T-helper 17 cell (primary cell): ENCODE measurements at regions not wholly inside any gene's neighbourhood (a gene's known extent, or its start where the extent isn't known, plus 50 kb on each side); places are given as distances from the start of the nearest gene placed in this dataset.

Experiments used
- ATAC-seq: fragments of 150-1000 bp; cut with Tn5 transposase; 2 replicates; pipeline ENCODE4 v1.10.0; 2021; ENCODE audit warnings: mild to moderate bottlenecking, moderate library complexity
- DNase-seq, 3 donors: peaks; one replicate each; pipeline versions ENCODE4 v3.0.0 to v3.0.0-alpha.2; 2020 to 2021
- H3K9me3 ChIP-seq: one replicate; pipeline ENCODE4 v1.7.0; 2013; ENCODE audit warnings: low read length, mild to moderate bottlenecking; ENCODE audit not compliant: control insufficient read depth, poor library complexity, severe bottlenecking
- H3K27ac Mint-ChIP-seq: one replicate; pipeline ENCODE4 v1.8.0; 2022; ENCODE audit warnings: mild to moderate bottlenecking, moderate library complexity, mixed read lengths
- H3K27me3 Mint-ChIP-seq: one replicate; pipeline ENCODE4 v1.8.0; 2022; ENCODE audit warnings: mixed read lengths
- H3K36me3 Mint-ChIP-seq: one replicate; pipeline ENCODE4 v1.8.0; 2022; ENCODE audit warnings: low read depth, mixed read lengths
- H3K4me1 Mint-ChIP-seq: one replicate; pipeline ENCODE4 v1.8.0; 2022; ENCODE audit warnings: mild to moderate bottlenecking, mixed read lengths
- H3K4me3 Mint-ChIP-seq: one replicate; pipeline ENCODE4 v1.8.0; 2022; ENCODE audit warnings: mild to moderate bottlenecking, moderate library complexity, mixed read lengths

DNA sequence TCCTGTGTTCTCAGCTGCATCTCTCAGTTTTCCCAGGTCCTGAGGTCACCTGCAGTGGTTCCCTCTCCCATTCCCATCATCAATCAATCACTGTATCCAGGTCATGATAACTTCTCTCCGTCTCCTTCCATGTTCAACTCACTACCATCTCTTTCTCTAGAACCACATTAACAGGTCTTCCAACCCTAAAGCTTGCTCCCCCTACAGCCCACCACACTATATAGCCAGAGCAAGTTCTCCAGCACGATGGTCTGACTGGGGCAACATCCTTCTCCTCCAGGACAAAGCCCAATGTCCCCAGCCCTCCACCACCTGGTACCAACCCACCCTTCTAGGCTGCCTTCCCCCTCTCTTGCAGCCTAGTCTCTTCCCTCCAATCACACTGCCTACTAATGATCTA lies 241.6 kb downstream of the CDK5RAP2 start:
- no peak overlapping the region for H3K4me3 Mint-ChIP-seq
- H3K36me3 Mint-ChIP-seq: no peaks in the 10 kb centered on the region
- H3K4me1 Mint-ChIP-seq: no peaks in the 10 kb centered on the region
- H3K9me3 ChIP-seq: no peaks in the 10 kb centered on the region
- DNase-seq (no peak), ATAC-seq (no peak)
- no peak overlapping the region for H3K27ac Mint-ChIP-seq
- peaks cover 19% of the 10 kb centered on the region for H3K27me3 Mint-ChIP-seq

DNA sequence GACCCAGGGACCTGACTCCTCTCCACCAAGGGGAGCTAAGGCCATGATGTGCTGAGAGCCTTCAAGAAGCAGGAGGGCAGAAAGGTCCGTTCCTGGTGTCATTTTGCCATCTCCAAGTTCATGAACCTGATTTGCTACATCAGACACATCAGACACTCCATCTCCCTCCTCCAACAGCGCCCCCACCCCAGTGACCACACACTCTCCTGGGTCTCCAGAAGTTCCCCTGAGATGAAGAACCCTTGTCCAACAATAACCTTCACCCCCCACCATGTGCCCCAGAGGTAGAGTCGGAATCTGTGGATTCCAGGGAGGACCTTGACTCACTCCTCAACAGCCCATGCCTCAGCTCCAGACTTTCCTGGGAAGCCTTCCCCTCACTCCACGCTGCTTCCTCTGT lies 242.8 kb downstream of the CDK5RAP2 start:
- Mint-ChIP-seq H3K4me1 (no peaks in the 10 kb centered on the region), H3K27me3 (peaks cover 19% of the 10 kb centered on the region), H3K36me3 (no peaks in the 10 kb centered on the region), H3K27ac (no peak overlapping the region), H3K4me3 (no peak overlapping the region)
- no peak for ATAC-seq
- no peak for DNase-seq
- H3K9me3 ChIP-seq: no peaks in the 10 kb centered on the region

DNA sequence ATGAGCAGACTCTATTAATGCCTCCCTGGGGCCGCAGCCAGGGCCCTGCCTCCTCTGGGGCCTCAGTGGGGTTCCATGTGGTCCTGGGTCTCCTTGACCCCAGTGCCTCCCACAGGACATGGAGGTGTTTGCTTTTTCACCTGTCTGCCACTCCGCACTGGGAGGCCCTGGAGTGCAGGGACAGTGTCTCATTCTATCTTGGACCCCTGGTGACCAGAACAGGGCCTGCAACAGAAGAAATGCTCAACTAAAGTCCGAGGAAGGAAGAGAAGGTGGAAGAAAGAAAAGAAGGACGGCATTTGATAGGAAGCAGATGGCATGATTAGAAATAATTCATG lies 243.2 kb downstream of the CDK5RAP2 start:
- no peak overlapping the region for H3K27ac Mint-ChIP-seq
- no peaks in the 10 kb centered on the region for H3K9me3 ChIP-seq
- H3K36me3 Mint-ChIP-seq: no peaks in the 10 kb centered on the region
- H3K4me1 Mint-ChIP-seq: no peaks in the 10 kb centered on the region
- DNase-seq: no peak
- H3K27me3 Mint-ChIP-seq: peaks cover 19% of the 10 kb centered on the region
- ATAC-seq: no peak
- H3K4me3 Mint-ChIP-seq: no peak overlapping the region

DNA sequence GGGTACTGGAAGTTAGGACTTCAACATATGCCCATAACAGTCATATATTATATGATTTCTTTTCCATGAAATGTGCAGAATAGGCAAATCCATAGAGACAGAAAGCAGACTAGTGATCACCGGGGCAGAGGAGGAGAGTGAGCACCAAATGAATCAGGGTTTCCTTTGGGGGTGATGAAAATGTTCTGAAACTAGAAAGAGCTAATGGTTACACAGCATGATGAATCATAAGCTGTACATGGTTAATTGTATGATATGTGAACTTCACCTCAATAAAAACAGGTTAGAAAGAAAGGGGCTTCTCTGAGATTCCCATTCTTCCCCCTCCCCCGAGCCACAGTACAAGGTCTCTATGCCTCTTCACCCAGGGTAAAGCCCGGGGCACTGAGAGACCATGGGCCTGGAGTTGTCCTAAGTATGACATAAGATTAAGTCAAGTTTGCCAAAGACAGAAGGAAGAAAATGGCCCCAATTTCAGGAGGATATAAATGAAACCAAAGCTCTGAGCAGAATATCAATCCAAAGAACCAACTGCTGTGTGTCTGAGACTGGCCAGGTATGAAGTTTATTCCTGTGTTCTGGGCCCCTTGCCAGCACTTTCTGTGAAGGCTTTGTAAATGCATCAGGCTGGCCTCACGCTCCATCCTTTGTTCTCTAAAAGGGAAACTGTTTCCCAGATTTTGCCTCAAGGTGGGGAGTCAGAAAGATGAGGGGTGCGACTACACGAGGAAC lies 243.8 kb downstream of the CDK5RAP2 start:
- Mint-ChIP-seq H3K27ac (no peak overlapping the region), H3K4me1 (no peaks in the 10 kb centered on the region), H3K36me3 (no peaks in the 10 kb centered on the region), H3K27me3 (peaks cover 19% of the 10 kb centered on the region), H3K4me3 (no peak overlapping the region)
- no peaks in the 10 kb centered on the region for H3K9me3 ChIP-seq
- ATAC-seq (no peak), DNase-seq (no peak)

DNA sequence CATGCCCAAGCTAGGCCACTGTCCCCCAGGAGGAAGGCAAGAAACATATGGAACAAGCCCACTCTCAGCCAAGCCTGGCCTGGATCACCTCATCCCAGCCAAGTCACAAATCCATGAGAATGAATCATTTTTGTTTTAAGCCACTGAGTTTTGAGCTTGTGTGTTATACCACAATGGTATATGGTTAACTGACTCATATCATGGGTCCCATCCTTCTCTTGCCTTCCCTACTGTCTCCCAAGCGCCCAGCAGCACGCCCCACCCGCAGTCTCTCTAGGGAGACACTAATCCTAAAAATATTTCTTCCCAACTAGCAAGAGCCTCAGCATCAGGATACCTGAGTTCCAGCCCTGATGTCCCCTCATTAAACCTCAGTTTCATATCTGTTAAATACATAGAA lies 248.1 kb downstream of the CDK5RAP2 start:
- Mint-ChIP-seq H3K27ac (no peak overlapping the region), H3K36me3 (no peaks in the 10 kb centered on the region), H3K4me3 (no peak overlapping the region), H3K27me3 (peaks cover 14% of the 10 kb centered on the region), H3K4me1 (no peaks in the 10 kb centered on the region)
- no peak for ATAC-seq
- no peak for DNase-seq
- no peaks in the 10 kb centered on the region for H3K9me3 ChIP-seq

DNA sequence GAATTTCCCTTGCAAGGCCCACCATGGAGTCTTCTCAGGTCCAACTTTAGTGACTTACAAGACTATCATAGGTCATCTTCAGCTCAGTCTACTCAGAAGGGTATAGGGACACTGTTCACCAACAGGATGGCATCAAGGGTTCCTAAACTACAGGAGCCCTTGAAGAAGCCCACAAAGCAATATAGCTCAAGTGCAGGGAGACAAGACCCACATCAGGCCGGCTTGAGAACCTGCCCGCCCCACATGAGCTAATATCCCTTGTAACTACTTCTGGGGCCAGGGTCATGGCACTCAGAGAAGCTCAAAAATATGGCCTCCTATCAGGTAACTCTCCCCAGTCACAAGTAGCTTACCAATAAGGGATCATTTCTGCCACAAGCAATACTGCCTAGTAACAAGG lies 249.9 kb downstream of the CDK5RAP2 start:
- Mint-ChIP-seq H3K36me3 (no peaks in the 10 kb centered on the region), H3K27ac (no peak overlapping the region), H3K4me3 (no peak overlapping the region), H3K27me3 (peaks cover 8% of the 10 kb centered on the region), H3K4me1 (no peaks in the 10 kb centered on the region)
- no peak for DNase-seq
- ATAC-seq: no peak
- H3K9me3 ChIP-seq: no peaks in the 10 kb centered on the region

DNA sequence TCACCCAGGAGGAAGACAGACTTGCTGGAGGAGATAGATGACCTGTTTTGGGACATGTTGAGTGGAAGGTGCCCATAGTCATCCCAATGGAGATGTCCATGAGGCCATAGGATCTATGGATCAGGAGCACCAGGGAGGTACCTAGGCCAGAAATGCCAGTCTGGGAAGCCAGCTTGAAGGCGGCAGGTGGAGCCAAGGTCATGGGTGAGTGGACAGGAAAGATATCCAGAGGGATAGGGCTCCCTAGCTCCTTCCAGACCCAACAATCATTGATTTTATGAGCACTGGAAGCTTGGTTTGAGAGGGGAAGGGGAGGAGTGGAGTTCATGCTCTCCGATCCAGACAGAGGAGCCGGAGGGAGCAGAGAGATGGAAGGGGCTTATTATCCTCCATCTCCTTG lies 252.6 kb downstream of the CDK5RAP2 start:
- Mint-ChIP-seq H3K27me3 (no peaks in the 10 kb centered on the region), H3K4me1 (no peaks in the 10 kb centered on the region), H3K36me3 (no peaks in the 10 kb centered on the region), H3K4me3 (no peak overlapping the region), H3K27ac (no peak overlapping the region)
- DNase-seq (no peak), ATAC-seq (no peak)
- H3K9me3 ChIP-seq: no peaks in the 10 kb centered on the region

DNA sequence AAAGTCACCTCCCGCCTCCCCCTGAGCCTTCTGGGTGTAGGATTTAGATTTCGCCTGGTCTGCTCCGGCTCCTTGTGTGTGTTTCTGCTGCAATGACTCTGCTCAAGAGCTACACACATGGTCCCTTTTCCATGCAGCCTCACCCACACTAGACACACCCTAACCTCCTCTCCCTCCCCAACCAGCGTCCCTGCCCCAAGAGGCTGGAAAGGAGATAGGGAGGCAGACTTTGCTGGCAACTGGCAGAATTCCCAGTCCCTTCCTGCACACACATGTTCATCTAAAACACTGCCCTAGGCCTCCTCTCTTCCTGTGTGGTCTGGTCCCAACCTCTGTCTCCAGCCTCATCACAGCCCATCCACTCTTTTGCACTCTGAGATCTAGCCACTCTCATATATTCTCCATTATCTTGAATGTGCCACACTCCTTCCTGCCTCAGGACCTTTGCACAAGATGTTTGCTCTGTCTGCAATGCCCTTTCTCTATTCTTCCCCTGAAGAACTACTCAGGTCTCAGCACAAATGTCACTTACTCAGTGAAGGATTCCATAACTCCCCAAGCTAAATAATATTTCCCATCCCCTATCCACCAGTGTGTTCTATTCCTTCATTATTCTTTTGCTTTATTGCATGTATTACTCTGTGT lies 253.8 kb downstream of the CDK5RAP2 start:
- DNase-seq (no peak), ATAC-seq (no peak)
- H3K9me3 ChIP-seq: no peaks in the 10 kb centered on the region
- no peak overlapping the region for H3K27ac Mint-ChIP-seq
- H3K36me3 Mint-ChIP-seq: no peaks in the 10 kb centered on the region
- no peaks in the 10 kb centered on the region for H3K4me1 Mint-ChIP-seq
- H3K27me3 Mint-ChIP-seq: no peaks in the 10 kb centered on the region
- H3K4me3 Mint-ChIP-seq: no peak overlapping the region

DNA sequence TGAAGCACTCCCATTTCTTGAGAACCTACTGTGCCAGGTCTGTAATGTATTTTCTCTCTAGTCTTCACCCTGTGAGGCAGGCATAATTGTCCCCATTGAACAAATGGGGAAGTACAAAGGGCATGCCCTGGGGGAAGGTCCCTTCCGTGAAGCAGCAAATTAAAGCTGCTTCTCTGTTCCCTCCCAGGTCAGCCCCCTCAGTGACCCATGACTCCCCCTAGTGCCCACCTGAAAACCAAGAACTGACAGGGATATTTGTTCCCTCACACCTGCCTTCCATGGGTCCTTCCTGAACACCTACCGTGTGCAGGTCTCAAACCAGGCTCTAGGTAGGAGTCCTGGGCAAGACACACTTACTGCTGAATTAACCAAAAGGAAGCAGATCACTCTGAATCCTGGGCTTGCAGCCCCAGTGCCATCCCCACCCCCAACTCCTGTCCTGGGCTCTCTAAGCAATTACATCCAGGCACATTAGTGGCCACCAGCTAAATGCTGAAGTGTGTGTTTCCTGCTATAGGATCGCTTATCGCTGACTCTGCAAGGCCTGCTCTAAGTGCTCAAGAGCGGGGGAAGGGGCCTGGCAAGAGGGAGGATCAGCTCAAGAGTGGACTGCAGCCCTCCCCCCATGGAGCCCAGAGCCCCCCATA lies 254.8 kb downstream of the CDK5RAP2 start:
- no peaks in the 10 kb centered on the region for H3K4me1 Mint-ChIP-seq
- DNase-seq (no peak), ATAC-seq (no peak)
- H3K27me3 Mint-ChIP-seq: no peaks in the 10 kb centered on the region
- H3K4me3 Mint-ChIP-seq: no peak overlapping the region
- no peaks in the 10 kb centered on the region for H3K36me3 Mint-ChIP-seq
- no peaks in the 10 kb centered on the region for H3K9me3 ChIP-seq
- no peak overlapping the region for H3K27ac Mint-ChIP-seq

DNA sequence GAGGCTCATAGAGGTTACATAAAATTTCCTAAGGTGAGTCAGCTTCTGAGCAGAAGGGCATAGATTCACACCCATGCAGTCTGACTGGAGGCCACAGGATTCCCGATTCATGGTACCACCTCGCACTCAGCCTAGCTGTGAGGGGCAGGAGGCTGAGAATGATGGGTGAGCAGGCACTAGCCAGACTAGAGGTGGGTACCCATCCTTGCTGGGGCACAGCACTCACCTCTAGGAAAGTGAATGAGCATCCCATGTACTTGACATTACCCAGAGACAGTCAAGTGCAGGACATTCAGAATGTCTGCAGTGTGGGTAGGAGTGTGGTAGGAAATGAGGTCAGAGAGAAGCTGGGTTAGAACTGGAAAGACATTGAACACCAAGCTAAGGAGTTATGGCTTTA lies 255.5 kb downstream of the CDK5RAP2 start:
- no peak overlapping the region for H3K4me3 Mint-ChIP-seq
- DNase-seq (no peak), ATAC-seq (no peak)
- no peaks in the 10 kb centered on the region for H3K4me1 Mint-ChIP-seq
- H3K9me3 ChIP-seq: no peaks in the 10 kb centered on the region
- H3K36me3 Mint-ChIP-seq: no peaks in the 10 kb centered on the region
- no peak overlapping the region for H3K27ac Mint-ChIP-seq
- H3K27me3 Mint-ChIP-seq: no peaks in the 10 kb centered on the region

DNA sequence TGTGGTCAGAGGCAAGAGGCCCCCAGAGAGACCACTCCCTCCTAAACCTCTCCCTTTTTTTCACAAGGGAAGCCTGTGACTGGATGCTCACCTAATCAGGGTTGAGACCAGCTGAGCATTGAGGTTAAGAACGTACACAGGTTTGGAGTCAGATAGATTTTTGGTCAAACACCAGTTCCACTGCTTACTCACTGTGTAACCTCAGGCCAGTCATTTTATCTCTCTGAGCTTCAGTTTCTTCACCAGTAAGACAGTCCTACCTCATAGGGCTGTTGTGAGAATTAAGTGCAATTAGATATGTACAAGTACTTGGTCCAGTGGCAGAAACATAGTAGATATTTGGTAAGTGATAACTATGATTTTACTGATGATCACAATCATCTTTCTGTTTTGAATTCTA lies 256.8 kb downstream of the CDK5RAP2 start:
- peaks cover 6% of the 10 kb centered on the region for H3K27me3 Mint-ChIP-seq
- H3K9me3 ChIP-seq: no peaks in the 10 kb centered on the region
- DNase-seq (no peak), ATAC-seq (no peak)
- H3K27ac Mint-ChIP-seq: no peak overlapping the region
- H3K36me3 Mint-ChIP-seq: no peaks in the 10 kb centered on the region
- H3K4me3 Mint-ChIP-seq: no peak overlapping the region
- no peaks in the 10 kb centered on the region for H3K4me1 Mint-ChIP-seq

DNA sequence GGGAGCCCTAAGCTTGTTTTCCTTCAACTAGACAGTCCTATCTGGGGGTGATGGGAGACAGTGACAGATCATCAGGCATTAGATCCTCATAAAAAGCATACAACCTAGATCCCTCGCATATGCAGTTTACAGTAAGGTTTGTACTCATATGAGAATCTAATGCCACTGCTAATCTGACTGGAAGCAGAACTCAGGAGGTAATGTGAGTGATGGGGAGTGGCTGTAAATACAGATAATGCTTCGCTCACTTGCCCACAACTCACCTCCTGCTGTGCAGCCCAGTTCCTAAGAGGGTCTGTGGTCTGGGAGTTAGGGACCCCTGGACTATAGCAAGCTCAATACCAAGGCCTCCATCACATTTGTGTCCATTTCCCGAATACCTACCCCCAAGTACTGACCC lies 260.5 kb downstream of the CDK5RAP2 start:
- ATAC-seq (no peak), DNase-seq (no peak)
- Mint-ChIP-seq H3K4me3 (no peak overlapping the region), H3K4me1 (no peaks in the 10 kb centered on the region), H3K36me3 (peaks cover 2% of the 10 kb centered on the region), H3K27ac (no peak overlapping the region), H3K27me3 (peaks cover 14% of the 10 kb centered on the region)
- no peaks in the 10 kb centered on the region for H3K9me3 ChIP-seq

DNA sequence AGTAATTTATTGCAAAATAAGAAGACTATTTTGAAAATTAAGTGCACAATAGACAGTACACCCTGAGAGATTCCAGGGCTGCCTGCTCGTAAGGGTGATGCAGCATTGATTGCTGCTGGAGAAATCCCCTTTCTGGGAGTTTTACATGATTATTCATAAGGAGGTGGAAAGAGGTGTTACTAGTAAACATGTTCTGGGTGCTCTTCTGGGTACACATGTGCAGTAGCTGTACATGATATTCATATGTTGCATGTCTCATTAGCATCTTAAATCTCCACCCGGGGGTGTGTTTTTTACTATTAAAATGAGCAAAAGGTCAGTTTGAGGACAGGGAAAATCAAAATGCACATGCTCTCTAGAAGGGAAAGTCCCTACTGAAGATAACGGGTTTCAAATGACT lies 264.8 kb downstream of the CDK5RAP2 start:
- no peak for DNase-seq
- no peak for ATAC-seq
- H3K36me3 Mint-ChIP-seq: peaks cover 2% of the 10 kb centered on the region
- H3K4me1 Mint-ChIP-seq: no peaks in the 10 kb centered on the region
- peaks cover 14% of the 10 kb centered on the region for H3K27me3 Mint-ChIP-seq
- no peak overlapping the region for H3K4me3 Mint-ChIP-seq
- H3K9me3 ChIP-seq: no peaks in the 10 kb centered on the region
- H3K27ac Mint-ChIP-seq: no peak overlapping the region

DNA sequence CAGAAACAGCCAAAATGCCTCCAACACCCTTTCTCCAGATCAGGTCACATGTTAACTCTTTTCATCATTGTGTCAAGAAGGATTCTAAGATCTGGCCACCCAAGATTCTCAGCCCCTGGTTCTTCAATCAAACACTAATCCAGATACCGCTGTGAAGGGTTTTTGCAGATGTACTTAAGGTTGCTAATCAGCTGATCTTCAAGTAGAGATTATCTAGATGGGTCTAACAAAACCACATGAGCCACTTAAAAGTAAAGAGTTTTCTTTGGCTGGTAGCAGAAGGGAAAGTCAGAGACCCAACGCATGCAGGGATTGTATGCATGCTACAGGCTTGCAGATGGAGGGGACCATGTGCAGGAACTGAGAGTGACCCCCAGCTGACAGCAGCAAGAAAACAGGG lies 267.9 kb downstream of the CDK5RAP2 start:
- Mint-ChIP-seq H3K27ac (no peak overlapping the region), H3K27me3 (peaks cover 26% of the 10 kb centered on the region), H3K36me3 (peaks cover 2% of the 10 kb centered on the region), H3K4me3 (no peak overlapping the region), H3K4me1 (peaks cover under 1% of the 10 kb centered on the region)
- ATAC-seq (no peak), DNase-seq (no peak)
- H3K9me3 ChIP-seq: no peaks in the 10 kb centered on the region
